ENCODE measurements at regions not wholly inside any gene's neighbourhood (a gene's known extent, or its start where the extent isn't known, plus 50 kb on each side); places are given as distances from the start of the nearest gene placed in this dataset.

DNA sequence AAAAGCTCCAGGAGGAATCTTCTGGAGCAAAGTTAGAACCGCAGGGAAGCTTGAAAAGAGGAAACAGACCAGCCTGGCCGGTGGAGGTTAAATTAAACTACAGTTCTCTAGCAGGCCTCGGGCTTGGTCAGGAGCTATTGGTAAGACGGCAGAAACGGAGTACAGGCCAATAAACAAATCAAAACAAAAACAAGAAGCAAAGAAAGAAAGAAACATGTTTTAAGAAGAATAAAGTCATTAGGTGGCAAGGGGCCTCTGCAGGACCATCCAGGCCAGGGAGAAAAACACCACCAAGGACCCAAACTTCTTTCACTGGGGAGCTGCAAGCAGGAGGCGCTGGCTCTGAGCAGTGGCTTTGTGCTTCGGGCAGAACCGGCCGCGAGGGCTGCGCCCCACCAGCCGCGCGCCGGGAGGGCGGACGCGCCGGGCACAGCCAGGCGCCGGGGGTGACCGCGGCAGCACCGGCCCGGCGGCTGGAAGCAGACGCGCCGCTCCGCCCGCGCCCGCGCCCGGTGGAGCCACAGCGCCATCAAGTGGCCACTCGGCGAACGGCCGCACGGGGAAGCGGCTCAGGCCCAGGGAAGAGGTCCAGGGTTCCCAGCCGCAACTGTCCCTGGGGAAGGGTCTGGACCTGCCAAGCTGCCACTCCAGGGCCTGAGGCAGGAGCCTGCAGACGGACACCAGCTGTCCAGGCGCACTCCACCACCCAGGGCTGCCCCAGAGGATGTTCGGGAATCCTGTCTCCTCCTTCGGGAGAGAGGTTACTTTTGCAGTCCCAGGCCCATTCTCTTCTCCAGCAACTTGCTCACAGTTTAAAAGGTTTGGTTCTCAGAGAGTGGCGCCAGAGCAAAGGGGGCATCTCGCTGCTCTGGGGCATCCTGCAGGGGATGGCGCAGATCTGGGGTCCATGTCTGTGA, 419.4 kb downstream of the SOX9 start:
- DNase-seq (peak; percentile 90), ATAC-seq (peak; percentile 98)
- no peaks in the 10 kb centered on the region; the same call in 1 of the 2 replicates for H3K36me3 ChIP-seq (ENCODE audit: low read depth, low read length)
- peaks cover 16% of the 10 kb centered on the region for H3K4me1 ChIP-seq (ENCODE audit: insufficient read depth, low read length)
- no peaks in the 10 kb centered on the region for H3F3A ChIP-seq (ENCODE audit: low read length, unreplicated experiment)
- H3K27ac ChIP-seq (ENCODE audit: low read length): peak overlapping the region; percentile 70
- TF ChIP-seq EZH2phosphoT487 (IDR thresholded peaks at IDR 0.05; ENCODE audit: borderline replicate concordance, low read length) (no peak), CTCF (conservative IDR thresholded peaks at IDR 0.05; ENCODE audit: low read depth, low read length) (peak; percentile 79)
- peaks cover 18% of the 10 kb centered on the region; the same call in 1 of the 2 replicates for H4K20me1 ChIP-seq (ENCODE audit: low read length)
- H3K9me2 ChIP-seq (replicated peaks; ENCODE audit: low read length): no peaks in the 10 kb centered on the region
- H3K9ac ChIP-seq (ENCODE audit: low read length): peak overlapping the region; percentile 70
- H2AFZ ChIP-seq (ENCODE audit: low read length): 0 out of 2 replicates have a peak overlapping the region, but pooled peaks have one; percentile 35
- H3K79me2 ChIP-seq (ENCODE audit: low read length): peaks cover 82% of the 10 kb centered on the region
- POLR2A ChIA-PET (ENCODE audit: unreplicated experiment): interaction anchor here (0.5 to 1.3 kb wide), 7 partner anchors 76 to 419 kb away, joined by 3 to 16 read pairs (median 5); partner anchors contain the start of gene SOX9
- H3K4me2 ChIP-seq (ENCODE audit: low read length): peak overlapping the region; percentile 84
- peak overlapping the region; percentile 52 for H3K4me3 ChIP-seq (ENCODE audit: low read length)
- no peaks in the 10 kb centered on the region for H3K27me3 ChIP-seq (ENCODE audit: low read length)
- intact Hi-C loops (cut with micrococcal nuclease): loop anchor here (1.0 to 5.0 kb wide), 9 partner anchors 73 to 1903 kb away; no protein-coding TSS in a partner anchor
- no peaks in the 10 kb centered on the region for H3K9me3 ChIP-seq (ENCODE audit: low read length)
- CTCF ChIA-PET: interaction anchor here (0.6 to 2.2 kb wide), 8 partner anchors 74 to 1067 kb away, joined by 3 to 14 read pairs (median 6); partner anchors contain the start of gene SOX9
- no TSS peak for BruUV-seq (replicated peaks)

DNA sequence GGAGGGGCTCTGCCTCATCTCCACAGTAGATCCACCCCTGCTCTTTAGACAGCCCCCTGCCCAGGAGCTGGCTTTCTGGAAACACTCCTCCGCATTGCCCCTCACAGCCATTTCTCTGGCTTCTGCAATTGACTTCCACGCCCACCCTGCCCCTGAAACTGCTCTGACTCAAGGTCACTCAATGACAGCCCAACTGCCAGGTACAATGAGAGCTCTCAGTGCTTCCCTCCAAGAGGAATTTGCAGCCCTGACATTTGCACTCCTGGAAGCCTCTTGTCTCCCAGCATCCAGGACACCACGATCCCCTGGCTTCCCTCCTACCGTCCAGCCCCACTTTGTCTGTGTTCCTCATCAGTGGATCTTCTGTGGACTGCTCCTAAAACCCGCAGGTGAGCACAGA, 421.5 kb downstream of the SOX9 start:
- Histone ChIP-seq H3K36me3 (ENCODE audit: low read depth, low read length) (no peaks in the 10 kb centered on the region; the same call in 1 of the 2 replicates), H2AFZ (ENCODE audit: low read length) (no peak overlapping the region), H3F3A (ENCODE audit: low read length, unreplicated experiment) (no peaks in the 10 kb centered on the region), H3K79me2 (ENCODE audit: low read length) (peaks cover 74% of the 10 kb centered on the region), H3K27ac (ENCODE audit: low read length) (no peak overlapping the region), H3K27me3 (ENCODE audit: low read length) (no peaks in the 10 kb centered on the region), H3K9me2 (replicated peaks; ENCODE audit: low read length) (no peaks in the 10 kb centered on the region), H3K4me1 (ENCODE audit: insufficient read depth, low read length) (peaks cover 16% of the 10 kb centered on the region), H3K9me3 (ENCODE audit: low read length) (no peaks in the 10 kb centered on the region), H3K9ac (ENCODE audit: low read length) (no peak overlapping the region), H3K4me2 (ENCODE audit: low read length) (no peak overlapping the region), H3K4me3 (ENCODE audit: low read length) (no peak overlapping the region), H4K20me1 (ENCODE audit: low read length) (peaks cover 13% of the 10 kb centered on the region; the same call in 1 of the 2 replicates)
- no peak for TF ChIP-seq EZH2 (IDR thresholded peaks at IDR 0.05; ENCODE audit: low read length, unreplicated experiment)
- no peak for TF ChIP-seq EZH2phosphoT487 (IDR thresholded peaks at IDR 0.05; ENCODE audit: borderline replicate concordance, low read length)
- no TSS peak for BruUV-seq (replicated peaks)
- POLR2A ChIA-PET (ENCODE audit: unreplicated experiment): no interaction called here
- DNase-seq (no peak), ATAC-seq (no peak)
- CTCF ChIA-PET: no interaction called here
- intact Hi-C loops (cut with micrococcal nuclease): loop anchor here (5.0 kb wide), 3 partner anchors 75 to 1905 kb away; no protein-coding TSS in a partner anchor

DNA sequence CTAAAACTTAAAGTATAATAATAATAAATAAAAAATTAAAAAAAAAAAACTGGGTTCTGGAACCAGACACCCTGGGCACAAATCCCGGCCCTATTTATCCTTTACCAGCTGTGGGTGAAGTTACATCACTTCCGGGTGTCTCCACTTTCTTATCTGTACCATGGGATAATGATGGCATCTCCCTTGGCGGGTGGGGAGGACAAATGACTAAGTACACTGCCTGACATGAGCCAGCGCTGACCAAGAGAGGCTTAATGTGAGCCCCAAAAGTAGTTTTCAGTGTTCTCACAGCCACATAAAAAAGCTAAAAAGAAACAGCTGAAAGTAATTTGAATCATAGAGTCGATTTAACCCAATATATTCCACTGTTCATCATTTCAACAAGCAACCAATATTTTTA, 424.9 kb downstream of the SOX9 start:
- H2AFZ ChIP-seq (ENCODE audit: low read length): no peak overlapping the region
- H4K20me1 ChIP-seq (ENCODE audit: low read length): peaks cover 10% of the 10 kb centered on the region; the same call in 1 of the 2 replicates
- H3K9ac ChIP-seq (ENCODE audit: low read length): no peak overlapping the region
- ATAC-seq (no peak), DNase-seq (no peak)
- H3K4me2 ChIP-seq (ENCODE audit: low read length): no peak overlapping the region
- BruUV-seq (replicated peaks): no TSS peak
- TF ChIP-seq CTCF (conservative IDR thresholded peaks at IDR 0.05; ENCODE audit: low read depth, low read length) (no peak), EZH2 (IDR thresholded peaks at IDR 0.05; ENCODE audit: low read length, unreplicated experiment) (no peak), EZH2phosphoT487 (IDR thresholded peaks at IDR 0.05; ENCODE audit: borderline replicate concordance, low read length) (no peak)
- H3K9me2 ChIP-seq (replicated peaks; ENCODE audit: low read length): no peaks in the 10 kb centered on the region
- ChIA-PET POLR2A (ENCODE audit: unreplicated experiment) (no interaction called here), CTCF (interaction anchor here (1.0 kb wide), 1 partner anchor 11 kb away, joined by 4 read pairs; no protein-coding TSS in a partner anchor)
- H3K27ac ChIP-seq (ENCODE audit: low read length): no peak overlapping the region
- no peaks in the 10 kb centered on the region for H3K9me3 ChIP-seq (ENCODE audit: low read length)
- H3K4me1 ChIP-seq (ENCODE audit: insufficient read depth, low read length): peaks cover under 1% of the 10 kb centered on the region; the same call in 1 of the 2 replicates
- peaks cover 77% of the 10 kb centered on the region for H3K79me2 ChIP-seq (ENCODE audit: low read length)
- H3K36me3 ChIP-seq (ENCODE audit: low read depth, low read length): no peaks in the 10 kb centered on the region; the same call in 1 of the 2 replicates
- no peak overlapping the region for H3K4me3 ChIP-seq (ENCODE audit: low read length)
- H3F3A ChIP-seq (ENCODE audit: low read length, unreplicated experiment): no peaks in the 10 kb centered on the region
- H3K27me3 ChIP-seq (ENCODE audit: low read length): no peaks in the 10 kb centered on the region
- intact Hi-C loops (cut with micrococcal nuclease): no loop called here

All from PC-3 (cell line).